ENCODE measurements at regions not wholly inside any gene's neighbourhood (a gene's known extent, or its start where the extent isn't known, plus 50 kb on each side); places are given as distances from the start of the nearest gene placed in this dataset.

DNA sequence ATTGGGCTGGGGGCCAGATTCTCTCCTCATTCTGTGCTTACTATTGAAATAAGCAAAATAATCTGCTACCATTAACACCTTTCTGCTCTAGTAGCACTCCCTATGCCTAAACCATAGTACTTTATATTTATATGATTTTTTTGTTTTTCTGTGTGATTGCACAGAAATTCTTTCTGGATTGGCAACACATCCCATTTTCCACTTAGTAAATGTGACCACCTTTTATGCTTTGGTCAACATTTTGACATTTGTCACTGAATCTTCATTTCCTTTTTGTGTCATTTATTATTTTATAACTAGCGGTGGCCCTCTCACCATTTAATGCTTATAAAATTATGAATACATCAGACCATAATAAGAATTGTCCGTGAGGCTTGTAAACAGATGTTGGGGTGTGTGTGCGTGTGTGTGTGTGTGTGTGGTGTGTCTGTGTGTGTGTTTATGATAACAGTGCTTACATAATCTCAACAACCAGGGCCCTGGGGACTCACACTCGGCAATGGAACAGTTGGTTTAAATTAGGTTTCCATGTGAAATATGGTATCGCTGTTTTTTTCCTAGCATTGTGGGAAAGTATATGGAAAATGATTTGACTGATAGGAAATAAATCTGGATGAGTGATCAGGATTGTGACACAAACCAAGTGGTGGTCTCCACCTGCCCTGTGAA, 138.9 kb downstream of the NOC3L start:
- Histone ChIP-seq H3K27ac (ENCODE audit: low read depth, low read length, severe bottlenecking) (no peak overlapping the region), H3K4me3 (ENCODE audit: extremely low read depth, insufficient read depth, low read length, poor library complexity, severe bottlenecking) (no peak overlapping the region), H3K4me1 (ENCODE audit: control insufficient read depth, insufficient read depth, low read length, poor library complexity, severe bottlenecking) (no peaks in the 10 kb centered on the region), H3K36me3 (ENCODE audit: control insufficient read depth, insufficient read depth, low read length) (no peaks in the 10 kb centered on the region), H3K9me3 (ENCODE audit: control insufficient read depth, low read length) (no peaks in the 10 kb centered on the region)
- 87 to 92% methylated on average over 2 of the region's 5 CpGs for WGBS, 2 experiments (ENCODE audit: insufficient coverage in 2 of 2)

DNA sequence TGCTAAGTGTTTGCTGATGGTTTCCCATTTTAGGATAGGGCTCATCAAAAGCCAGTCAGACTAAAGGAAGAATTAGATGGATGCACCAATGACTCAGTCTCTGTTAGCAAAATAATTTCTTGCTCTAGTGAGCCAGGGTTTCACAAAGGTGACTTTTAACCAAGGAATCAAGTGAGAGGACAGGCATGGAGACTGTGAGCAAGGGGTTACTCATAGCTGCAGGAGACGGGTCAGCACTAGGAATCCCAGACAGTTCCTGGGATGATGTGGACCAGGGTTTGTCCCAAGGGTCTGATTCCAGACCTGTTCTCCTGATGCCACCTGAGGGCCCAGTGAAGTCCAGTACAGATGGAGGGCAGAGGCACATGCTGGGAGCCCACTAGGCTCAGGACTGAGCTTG, 138.1 kb downstream of the NOC3L start:
- H3K4me3 ChIP-seq (ENCODE audit: extremely low read depth, insufficient read depth, low read length, poor library complexity, severe bottlenecking): no peak overlapping the region
- H3K36me3 ChIP-seq (ENCODE audit: control insufficient read depth, insufficient read depth, low read length): no peaks in the 10 kb centered on the region
- H3K27ac ChIP-seq (ENCODE audit: low read depth, low read length, severe bottlenecking): no peak overlapping the region
- 73 to 100% methylated on average over 1 of the region's 1 CpG for WGBS, 2 experiments (ENCODE audit: insufficient coverage in 2 of 2)
- no peaks in the 10 kb centered on the region for H3K4me1 ChIP-seq (ENCODE audit: control insufficient read depth, insufficient read depth, low read length, poor library complexity, severe bottlenecking)
- H3K9me3 ChIP-seq (ENCODE audit: control insufficient read depth, low read length): no peaks in the 10 kb centered on the region

DNA sequence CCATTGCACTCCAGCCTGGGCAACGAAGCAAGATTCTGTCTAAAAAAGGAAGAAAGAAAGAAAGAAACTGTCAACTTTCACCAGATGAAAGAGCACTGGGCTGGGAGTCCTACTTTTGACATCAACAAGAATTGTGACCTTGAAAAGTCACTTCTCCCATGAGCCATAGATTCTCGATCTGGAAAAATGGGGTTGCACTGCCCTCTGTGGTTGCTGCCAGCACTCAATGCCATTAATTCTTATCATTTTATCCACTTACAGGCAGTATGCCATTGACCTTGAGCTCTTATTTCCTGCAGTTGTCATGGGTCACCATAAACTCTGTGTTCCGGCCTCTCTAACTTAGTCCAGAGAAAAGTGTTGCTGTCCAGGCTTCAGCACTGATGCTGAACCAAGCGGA, 137.2 kb downstream of the NOC3L start:
- no peak overlapping the region for H3K4me3 ChIP-seq (ENCODE audit: extremely low read depth, insufficient read depth, low read length, poor library complexity, severe bottlenecking)
- no peak overlapping the region for H3K27ac ChIP-seq (ENCODE audit: low read depth, low read length, severe bottlenecking)
- WGBS, 2 experiments (ENCODE audit: insufficient coverage in 2 of 2): 82 to 98% methylated on average over 4 of the region's 4 CpGs
- no peaks in the 10 kb centered on the region for H3K4me1 ChIP-seq (ENCODE audit: control insufficient read depth, insufficient read depth, low read length, poor library complexity, severe bottlenecking)
- no peaks in the 10 kb centered on the region for H3K9me3 ChIP-seq (ENCODE audit: control insufficient read depth, low read length)
- H3K36me3 ChIP-seq (ENCODE audit: control insufficient read depth, insufficient read depth, low read length): no peaks in the 10 kb centered on the region

DNA sequence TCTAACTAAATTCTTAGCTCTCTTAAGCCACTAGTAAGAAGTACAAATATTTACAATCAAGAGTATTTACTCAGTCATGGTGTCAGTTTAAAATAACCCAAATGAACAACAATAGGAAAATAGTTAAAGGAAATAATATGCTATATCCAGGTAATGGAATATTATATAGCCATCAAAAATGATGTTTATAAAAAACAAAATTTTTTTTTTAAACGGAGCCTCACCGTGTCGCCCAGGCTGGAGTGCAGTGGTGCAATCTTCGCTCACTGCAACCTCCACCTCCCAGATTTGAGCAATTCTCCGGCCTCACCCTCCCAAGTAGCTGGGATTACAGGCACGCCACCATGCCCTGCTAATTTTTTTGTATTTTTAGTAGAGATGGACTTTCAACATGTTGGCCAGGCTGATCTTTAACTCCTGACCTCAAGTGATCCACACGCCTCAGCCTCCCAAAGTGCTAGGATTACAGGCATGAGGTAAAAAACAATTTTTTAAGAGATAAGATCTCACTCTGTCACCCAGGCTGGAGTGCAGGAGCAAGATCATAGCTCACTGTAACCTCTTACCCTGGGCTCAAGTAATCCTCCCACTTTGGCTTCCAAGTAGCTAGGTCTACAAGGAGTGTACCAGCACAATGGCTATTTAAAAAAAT, 132.5 kb downstream of the NOC3L start:
- 93 to 96% methylated on average over 3 of the region's 7 CpGs for WGBS, 2 experiments (ENCODE audit: insufficient coverage in 2 of 2)
- Histone ChIP-seq H3K9me3 (ENCODE audit: control insufficient read depth, low read length) (no peaks in the 10 kb centered on the region), H3K4me1 (ENCODE audit: control insufficient read depth, insufficient read depth, low read length, poor library complexity, severe bottlenecking) (no peaks in the 10 kb centered on the region), H3K27ac (ENCODE audit: low read depth, low read length, severe bottlenecking) (no peak overlapping the region), H3K4me3 (ENCODE audit: extremely low read depth, insufficient read depth, low read length, poor library complexity, severe bottlenecking) (no peak overlapping the region), H3K36me3 (ENCODE audit: control insufficient read depth, insufficient read depth, low read length) (no peaks in the 10 kb centered on the region)

DNA sequence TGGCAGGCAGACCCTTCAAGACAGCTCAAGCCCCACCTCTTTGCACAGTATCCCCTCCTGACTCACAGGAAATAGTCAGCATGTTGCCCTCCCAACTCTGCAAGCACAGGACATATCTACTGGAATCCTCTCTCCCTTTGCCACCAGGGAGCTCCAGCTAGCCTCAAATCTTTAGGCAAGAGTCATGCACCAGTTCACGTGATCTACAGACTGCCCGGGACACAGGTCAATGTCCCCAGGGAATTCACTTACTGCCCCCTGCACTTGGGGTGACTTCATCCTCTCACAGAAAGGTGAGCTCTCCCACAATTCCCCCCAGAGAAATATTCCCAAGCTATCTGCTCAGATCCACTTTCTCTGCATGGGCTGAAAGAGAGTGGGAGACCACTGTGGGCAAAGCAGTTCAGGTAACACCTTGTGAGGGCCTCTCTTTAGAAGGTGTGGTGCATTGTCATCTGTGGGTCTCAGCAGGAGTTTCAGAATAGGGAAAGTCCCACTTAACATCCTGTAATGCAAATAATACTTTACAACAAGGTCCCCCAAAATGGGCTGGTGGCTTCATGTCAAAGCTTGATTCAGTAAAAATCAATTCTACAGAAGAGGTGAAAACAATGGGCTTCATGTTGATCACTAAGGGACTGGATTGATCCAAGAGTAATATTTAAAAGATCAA, 129.9 kb downstream of the NOC3L start:
- Histone ChIP-seq H3K36me3 (ENCODE audit: control insufficient read depth, insufficient read depth, low read length) (no peaks in the 10 kb centered on the region), H3K27ac (ENCODE audit: low read depth, low read length, severe bottlenecking) (no peak overlapping the region), H3K4me1 (ENCODE audit: control insufficient read depth, insufficient read depth, low read length, poor library complexity, severe bottlenecking) (no peaks in the 10 kb centered on the region), H3K4me3 (ENCODE audit: extremely low read depth, insufficient read depth, low read length, poor library complexity, severe bottlenecking) (no peak overlapping the region), H3K9me3 (ENCODE audit: control insufficient read depth, low read length) (no peaks in the 10 kb centered on the region)
- 83 to 86% methylated on average over 2 of the region's 2 CpGs for WGBS, 2 experiments (ENCODE audit: insufficient coverage in 2 of 2)

DNA sequence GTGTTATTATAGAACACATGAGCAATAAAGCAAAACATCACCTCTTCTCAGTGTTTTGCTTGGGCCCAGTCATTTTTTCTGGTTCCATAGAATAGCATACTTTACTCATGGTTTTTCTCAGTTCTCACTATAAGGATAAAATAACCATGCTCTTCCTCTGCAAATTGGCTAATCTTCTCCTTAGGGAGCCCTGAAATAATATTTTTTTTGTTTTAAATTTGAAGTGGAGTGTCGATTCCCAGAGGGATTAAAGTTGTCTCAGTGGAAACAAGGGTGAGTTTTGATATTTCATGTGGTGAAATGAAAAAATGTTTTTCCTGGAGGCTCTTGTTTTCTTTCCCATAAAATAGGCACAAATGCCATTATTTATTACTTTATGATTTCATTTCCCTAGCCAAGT, 127.3 kb downstream of the NOC3L start:
- no peak overlapping the region for H3K27ac ChIP-seq (ENCODE audit: low read depth, low read length, severe bottlenecking)
- no peak overlapping the region for H3K4me3 ChIP-seq (ENCODE audit: extremely low read depth, insufficient read depth, low read length, poor library complexity, severe bottlenecking)
- no peaks in the 10 kb centered on the region for H3K4me1 ChIP-seq (ENCODE audit: control insufficient read depth, insufficient read depth, low read length, poor library complexity, severe bottlenecking)
- H3K36me3 ChIP-seq (ENCODE audit: control insufficient read depth, insufficient read depth, low read length): no peaks in the 10 kb centered on the region
- H3K9me3 ChIP-seq (ENCODE audit: control insufficient read depth, low read length): no peaks in the 10 kb centered on the region
- 83% methylated on average over 1 of the region's 1 CpG; no CpG with 5 or more reads in 1 of the 2 experiments for WGBS, 2 experiments (ENCODE audit: insufficient coverage in 2 of 2)

DNA sequence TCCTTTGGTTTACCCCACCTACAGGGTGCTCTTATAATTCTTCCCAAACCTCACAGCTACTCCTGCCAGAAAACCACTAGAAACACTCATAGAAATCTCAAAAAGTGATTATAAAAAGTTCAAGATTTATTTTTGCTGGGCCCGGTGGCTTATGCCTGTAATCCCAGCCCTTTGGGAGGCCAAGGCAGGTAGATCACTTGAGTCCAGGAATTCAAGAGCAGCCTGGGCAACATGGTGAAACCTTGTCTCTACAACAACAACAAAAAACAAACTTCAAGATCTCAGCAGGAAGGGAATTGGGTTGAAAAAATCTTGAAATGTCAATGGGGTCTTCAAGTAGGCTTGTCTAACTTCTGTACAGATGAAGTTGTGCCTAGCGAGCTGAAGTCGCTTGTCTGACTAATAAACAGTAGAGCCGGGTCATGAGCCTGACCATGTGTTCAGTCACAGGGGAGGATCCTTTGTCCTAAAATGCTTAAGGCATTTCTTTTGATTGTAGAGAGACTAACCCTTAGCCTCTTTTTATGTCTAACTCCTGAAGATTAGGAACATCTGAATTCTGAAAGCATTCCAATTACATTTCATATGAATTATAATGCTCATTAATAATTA, 124.6 kb downstream of the NOC3L start:
- 77 to 86% methylated on average over 3 to 4 of the region's 4 CpGs for WGBS, 2 experiments (ENCODE audit: insufficient coverage in 2 of 2)
- no peaks in the 10 kb centered on the region for H3K36me3 ChIP-seq (ENCODE audit: control insufficient read depth, insufficient read depth, low read length)
- no peaks in the 10 kb centered on the region for H3K9me3 ChIP-seq (ENCODE audit: control insufficient read depth, low read length)
- no peak overlapping the region for H3K27ac ChIP-seq (ENCODE audit: low read depth, low read length, severe bottlenecking)
- H3K4me1 ChIP-seq (ENCODE audit: control insufficient read depth, insufficient read depth, low read length, poor library complexity, severe bottlenecking): no peaks in the 10 kb centered on the region
- no peak overlapping the region for H3K4me3 ChIP-seq (ENCODE audit: extremely low read depth, insufficient read depth, low read length, poor library complexity, severe bottlenecking)

DNA sequence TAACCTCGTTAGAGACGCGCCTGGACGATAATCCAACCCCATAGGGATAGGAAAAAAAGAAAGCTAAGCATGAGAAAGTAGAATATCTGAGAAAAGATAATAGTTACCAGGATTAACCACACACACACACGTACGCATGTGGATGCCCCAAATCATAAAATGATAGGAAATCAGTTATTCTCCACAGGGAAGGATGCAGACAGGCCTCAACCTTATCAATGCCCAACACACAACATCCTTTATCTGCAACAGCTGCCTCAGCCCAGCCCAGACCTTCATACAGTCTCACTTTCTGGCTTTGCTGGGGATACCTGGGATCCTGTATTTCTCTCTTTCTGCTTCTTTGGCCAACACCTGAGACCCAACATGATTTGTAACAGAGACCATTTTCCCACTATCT, 123.0 kb downstream of the NOC3L start:
- no peaks in the 10 kb centered on the region for H3K4me1 ChIP-seq (ENCODE audit: control insufficient read depth, insufficient read depth, low read length, poor library complexity, severe bottlenecking)
- no peak overlapping the region for H3K4me3 ChIP-seq (ENCODE audit: extremely low read depth, insufficient read depth, low read length, poor library complexity, severe bottlenecking)
- no peaks in the 10 kb centered on the region for H3K36me3 ChIP-seq (ENCODE audit: control insufficient read depth, insufficient read depth, low read length)
- no peak overlapping the region for H3K27ac ChIP-seq (ENCODE audit: low read depth, low read length, severe bottlenecking)
- WGBS, 2 experiments (ENCODE audit: insufficient coverage in 2 of 2): no CpG with 5 or more reads among the region's 6 CpGs
- H3K9me3 ChIP-seq (ENCODE audit: control insufficient read depth, low read length): no peaks in the 10 kb centered on the region

DNA sequence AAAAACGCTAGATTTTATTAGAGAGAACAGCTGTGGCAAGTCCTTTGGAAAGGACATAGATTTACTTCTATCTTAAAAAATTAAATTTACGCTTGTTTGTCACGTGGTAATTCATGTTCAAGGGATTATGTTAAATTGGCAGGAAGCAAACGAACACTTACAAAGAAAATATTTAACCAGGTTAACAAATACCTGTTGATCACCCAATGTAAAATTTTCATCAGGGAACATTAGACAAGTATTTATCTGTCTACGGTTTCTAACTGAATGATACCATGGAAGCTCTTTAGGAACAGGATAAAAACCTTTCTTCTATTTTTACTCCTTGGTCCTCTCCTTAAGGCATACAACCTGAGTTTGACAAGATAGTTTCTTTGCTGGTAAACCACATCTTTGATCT, 122.2 kb downstream of the NOC3L start:
- 67% methylated on average over 2 of the region's 5 CpGs; no CpG with 5 or more reads in 1 of the 2 experiments for WGBS, 2 experiments (ENCODE audit: insufficient coverage in 2 of 2)
- no peaks in the 10 kb centered on the region for H3K36me3 ChIP-seq (ENCODE audit: control insufficient read depth, insufficient read depth, low read length)
- H3K27ac ChIP-seq (ENCODE audit: low read depth, low read length, severe bottlenecking): no peak overlapping the region
- H3K4me1 ChIP-seq (ENCODE audit: control insufficient read depth, insufficient read depth, low read length, poor library complexity, severe bottlenecking): no peaks in the 10 kb centered on the region
- H3K9me3 ChIP-seq (ENCODE audit: control insufficient read depth, low read length): no peaks in the 10 kb centered on the region
- no peak overlapping the region for H3K4me3 ChIP-seq (ENCODE audit: extremely low read depth, insufficient read depth, low read length, poor library complexity, severe bottlenecking)

DNA sequence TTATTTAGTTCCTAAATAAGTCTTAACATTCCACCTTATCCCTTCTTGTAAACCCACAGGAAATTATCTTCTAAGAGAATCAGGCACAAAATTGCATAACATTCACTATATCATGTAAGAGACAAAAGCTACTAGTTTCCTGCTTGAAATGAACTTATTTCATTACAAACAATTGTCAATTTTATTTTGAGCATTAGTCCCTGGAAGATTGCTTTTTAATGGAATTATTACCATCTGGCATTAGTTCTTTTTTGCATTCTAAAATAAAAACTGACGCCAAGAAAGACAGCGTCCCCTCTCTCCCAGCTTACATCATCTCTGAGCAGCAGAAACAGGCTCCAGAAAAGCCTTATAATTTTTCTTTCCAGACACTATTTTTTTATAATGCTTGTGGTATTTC, 121.8 kb downstream of the NOC3L start:
- no peaks in the 10 kb centered on the region for H3K36me3 ChIP-seq (ENCODE audit: control insufficient read depth, insufficient read depth, low read length)
- H3K4me1 ChIP-seq (ENCODE audit: control insufficient read depth, insufficient read depth, low read length, poor library complexity, severe bottlenecking): no peaks in the 10 kb centered on the region
- no peaks in the 10 kb centered on the region for H3K9me3 ChIP-seq (ENCODE audit: control insufficient read depth, low read length)
- 92% methylated on average over 2 of the region's 2 CpGs; no CpG with 5 or more reads in 1 of the 2 experiments for WGBS, 2 experiments (ENCODE audit: insufficient coverage in 2 of 2)
- H3K4me3 ChIP-seq (ENCODE audit: extremely low read depth, insufficient read depth, low read length, poor library complexity, severe bottlenecking): no peak overlapping the region
- no peak overlapping the region for H3K27ac ChIP-seq (ENCODE audit: low read depth, low read length, severe bottlenecking)

Data from mesodermal cell (in vitro differentiated cells).